SK-N-SH treated with all-trans-retinoic acid at 6 μM for 48 hours (cell line): ENCODE measurements at regions not wholly inside any gene's neighbourhood (a gene's known extent, or its start where the extent isn't known, plus 50 kb on each side); places are given as distances from the start of the nearest gene placed in this dataset.

Experiments
- ATAC-seq: fragments of 200-7000 bp; cut with Tn5 transposase; 3 replicates; pipeline ENCODE4 v1.9.1; 2020; ENCODE audit warnings: mild to moderate bottlenecking, moderate library complexity
- ARNTL ChIP-seq: fragments of 450-650 bp; formaldehyde crosslinking; IDR thresholded peaks from 2 replicates; pipeline ENCODE4 v1.5.0; 2020; ENCODE audit warnings: low read depth, mild to moderate bottlenecking, moderate library complexity, borderline replicate concordance
- BACH2 ChIP-seq: fragments of 250-450 bp; sonication (Bioruptor Pico); IDR thresholded peaks from 2 replicates; pipeline ENCODE4 v1.9.0; 2021; ENCODE audit warnings: mild to moderate bottlenecking, borderline replicate concordance
- CREB5 ChIP-seq: fragments of 250-450 bp; sonication (Bioruptor Pico); IDR thresholded peaks from 2 replicates; pipeline ENCODE4 v1.5.1; 2020; ENCODE audit warnings: low read depth, mild to moderate bottlenecking, moderate library complexity
- CSRNP3 ChIP-seq: fragments of 250-450 bp; sonication (Bioruptor Pico); IDR thresholded peaks from 2 replicates; pipeline ENCODE4 v1.5.1; 2021; ENCODE audit warnings: mild to moderate bottlenecking, moderate library complexity
- ESRRG ChIP-seq: fragments of 250-450 bp; sonication (Bioruptor Pico); IDR thresholded peaks from 2 replicates; pipeline ENCODE4 v1.6.1; 2021; ENCODE audit warnings: mild to moderate bottlenecking
- GLIS3 ChIP-seq: fragments of 250-450 bp; sonication (Bioruptor Pico); IDR thresholded peaks from 2 replicates; pipeline ENCODE4 v1.5.0; 2020; ENCODE audit warnings: mild to moderate bottlenecking, moderate library complexity
- OSR1 ChIP-seq: fragments of 250-450 bp; sonication (Bioruptor Pico); IDR thresholded peaks from 2 replicates; pipeline ENCODE4 v1.8.0; 2022; ENCODE audit warnings: moderate library complexity, mild to moderate bottlenecking, inconsistent platforms
- PATZ1 ChIP-seq: fragments of 250-450 bp; sonication (Bioruptor Pico); IDR thresholded peaks from 2 replicates; pipeline ENCODE4 v1.8.0; 2020; ENCODE audit warnings: mild to moderate bottlenecking, moderate library complexity, borderline replicate concordance
- POU6F1 ChIP-seq: fragments of 250-450 bp; sonication (Bioruptor Pico); IDR thresholded peaks from 2 replicates; pipeline ENCODE4 v1.8.0; 2021; ENCODE audit warnings: low read depth, mild to moderate bottlenecking, moderate library complexity, borderline replicate concordance
- RARB ChIP-seq: fragments of 250-450 bp; sonication (Bioruptor Pico); IDR thresholded peaks from 2 replicates; pipeline ENCODE4 v1.8.0; 2021; ENCODE audit warnings: mild to moderate bottlenecking, moderate library complexity
- TOX ChIP-seq: fragments of 250-450 bp; sonication (Bioruptor Pico); IDR thresholded peaks from 2 replicates; pipeline ENCODE4 v1.8.0; 2021; ENCODE audit warnings: mild to moderate bottlenecking, moderate library complexity, borderline replicate concordance
- ZC3H10 ChIP-seq: fragments of 250-450 bp; sonication (Bioruptor Pico); IDR thresholded peaks from 2 replicates; pipeline ENCODE4 v1.5.1; 2021; ENCODE audit warnings: mild to moderate bottlenecking, moderate library complexity
- ZFP30 ChIP-seq: fragments of 450-650 bp; formaldehyde crosslinking; IDR thresholded peaks from 2 replicates; pipeline ENCODE4 v1.5.0; 2022; ENCODE audit warnings: mild to moderate bottlenecking, moderate library complexity
- ZNF565 ChIP-seq: fragments of 450-650 bp; formaldehyde crosslinking; conservative IDR thresholded peaks from 2 replicates; pipeline ENCODE4 v1.5.0; 2020; ENCODE audit warnings: low read depth, mild to moderate bottlenecking, moderate library complexity
- ZNF8 ChIP-seq: fragments of 450-650 bp; formaldehyde crosslinking; IDR thresholded peaks from 2 replicates; pipeline ENCODE4 v1.5.0; 2020; ENCODE audit warnings: mild to moderate bottlenecking, moderate library complexity

- ATAC-seq: no peak
- TF ChIP-seq ZNF565 (CRISPR knock-in tag) (no peak), POU6F1 (CRISPR knock-in tag) (no peak), TOX (CRISPR knock-in tag) (no peak), CREB5 (no peak)
Observed at GRCh38 chr5:96247708-96248107, 185.3 kb downstream of the PCSK1 start.

- TF ChIP-seq OSR1 (CRISPR knock-in tag) (no peak), ARNTL (CRISPR knock-in tag) (no peak)
- TF ChIP-seq, all 23 proteins: peak for 0
- ATAC-seq: peak; percentile 43
Observed at GRCh38 chr5:96247097-96247701, 185.8 kb downstream of the PCSK1 start.

GRCh38 chr5:96245140-96246091, 187.6 kb downstream of the PCSK1 start:
- TF ChIP-seq ZNF565 (CRISPR knock-in tag): no peak
- no peak for TF ChIP-seq ESRRG (CRISPR knock-in tag)
- ATAC-seq: peak; percentile 20; the same call in 2 of the 3 replicates

GRCh38 chr5:96244696-96245095, 188.4 kb downstream of the PCSK1 start:
- TF ChIP-seq CREB5: no peak
- no peak for TF ChIP-seq CSRNP3 (CRISPR knock-in tag)
- TF ChIP-seq BACH2 (CRISPR knock-in tag): no peak
- no peak for ATAC-seq

- peak; percentile 66 for ATAC-seq
- TF ChIP-seq CREB5 (no peak), RARB (no peak)
Observed at GRCh38 chr5:96243862-96244261, 189.2 kb downstream of the PCSK1 start.

- peak; percentile 54 for ATAC-seq
- TF ChIP-seq RARB: no peak
- no peak for TF ChIP-seq ZC3H10 (CRISPR knock-in tag)
- no peak for TF ChIP-seq GLIS3 (CRISPR knock-in tag)
- TF ChIP-seq OSR1 (CRISPR knock-in tag): no peak
- TF ChIP-seq CREB5: no peak
- no peak for TF ChIP-seq ZNF8 (CRISPR knock-in tag)
- TF ChIP-seq TOX (CRISPR knock-in tag): no peak
- no peak for TF ChIP-seq ZFP30 (CRISPR knock-in tag)
- no peak for TF ChIP-seq ARNTL (CRISPR knock-in tag)
- TF ChIP-seq BACH2 (CRISPR knock-in tag): no peak
- TF ChIP-seq PATZ1 (CRISPR knock-in tag): no peak
Observed at GRCh38 chr5:96243203-96243602, 189.8 kb downstream of the PCSK1 start.
